ENCODE measurements at regions not wholly inside any gene's neighbourhood (a gene's known extent, or its start where the extent isn't known, plus 50 kb on each side); places are given as distances from the start of the nearest gene placed in this dataset.

- Mint-ChIP-seq H3K36me3 (ENCODE audit: low read depth) (no peaks in the 10 kb centered on the region), H3K4me1 (ENCODE audit: low read depth) (no peaks in the 10 kb centered on the region), H3K4me3 (no peak overlapping the region), H3K9me3 (no peaks in the 10 kb centered on the region), H3K27ac (no peak overlapping the region), H3K27me3 (no peaks in the 10 kb centered on the region)
- ATAC-seq (no peak), DNase-seq (no peak)
- TF ChIP-seq, protein P1, sequence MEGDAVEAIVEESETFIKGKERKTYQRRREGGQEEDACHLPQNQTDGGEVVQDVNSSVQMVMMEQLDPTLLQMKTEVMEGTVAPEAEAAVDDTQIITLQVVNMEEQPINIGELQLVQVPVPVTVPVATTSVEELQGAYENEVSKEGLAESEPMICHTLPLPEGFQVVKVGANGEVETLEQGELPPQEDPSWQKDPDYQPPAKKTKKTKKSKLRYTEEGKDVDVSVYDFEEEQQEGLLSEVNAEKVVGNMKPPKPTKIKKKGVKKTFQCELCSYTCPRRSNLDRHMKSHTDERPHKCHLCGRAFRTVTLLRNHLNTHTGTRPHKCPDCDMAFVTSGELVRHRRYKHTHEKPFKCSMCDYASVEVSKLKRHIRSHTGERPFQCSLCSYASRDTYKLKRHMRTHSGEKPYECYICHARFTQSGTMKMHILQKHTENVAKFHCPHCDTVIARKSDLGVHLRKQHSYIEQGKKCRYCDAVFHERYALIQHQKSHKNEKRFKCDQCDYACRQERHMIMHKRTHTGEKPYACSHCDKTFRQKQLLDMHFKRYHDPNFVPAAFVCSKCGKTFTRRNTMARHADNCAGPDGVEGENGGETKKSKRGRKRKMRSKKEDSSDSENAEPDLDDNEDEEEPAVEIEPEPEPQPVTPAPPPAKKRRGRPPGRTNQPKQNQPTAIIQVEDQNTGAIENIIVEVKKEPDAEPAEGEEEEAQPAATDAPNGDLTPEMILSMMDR (IDR thresholded peaks at IDR 0.05) = no peak
- ChIA-PET CTCF (no interaction called here), POLR2A (no interaction called here)
- intact Hi-C loops (cut with micrococcal nuclease) = no loop called here
Observed at GRCh38 chr7:46212425-46213153, 291.5 kb upstream of the IGFBP3 start.

DNA sequence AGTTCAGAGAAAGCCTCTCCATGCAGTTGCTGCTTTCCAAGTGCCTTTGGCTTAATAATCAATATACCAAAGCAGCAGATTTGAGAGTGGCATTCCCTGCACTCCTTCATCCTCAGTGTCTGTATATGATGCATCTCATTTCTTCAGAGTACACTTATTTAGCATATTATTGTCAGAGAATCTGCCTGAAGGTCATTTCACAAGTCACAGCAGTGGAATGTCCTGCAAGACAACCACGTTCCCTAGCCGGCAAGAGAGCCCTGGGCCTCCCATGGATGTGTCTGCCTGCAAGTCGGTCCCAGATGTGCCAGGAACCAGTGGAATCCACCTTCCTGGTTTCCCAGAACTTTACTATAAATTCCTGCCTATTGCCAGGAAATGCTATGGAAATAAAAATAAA lies 289.4 kb upstream of the IGFBP3 start:
- TF ChIP-seq, protein P1 (IDR thresholded peaks at IDR 0.05) = no peak
- ChIA-PET CTCF (interaction anchor here (1.3 kb wide), 1 partner anchor 288 kb away, joined by 3 read pairs; no protein-coding TSS in a partner anchor), POLR2A (no interaction called here)
- H3K36me3 Mint-ChIP-seq (ENCODE audit: low read depth) = no peaks in the 10 kb centered on the region
- H3K9me3 Mint-ChIP-seq = no peaks in the 10 kb centered on the region
- no peak overlapping the region for H3K4me3 Mint-ChIP-seq
- ATAC-seq (no peak), DNase-seq (no peak)
- H3K4me1 Mint-ChIP-seq (ENCODE audit: low read depth) = no peaks in the 10 kb centered on the region
- no peaks in the 10 kb centered on the region for H3K27me3 Mint-ChIP-seq
- no peak overlapping the region for H3K27ac Mint-ChIP-seq
- intact Hi-C loops (cut with micrococcal nuclease) = no loop called here

GRCh38 chr7:46209611-46210388 lies 288.7 kb upstream of the IGFBP3 start:
- TF ChIP-seq, protein P1 (IDR thresholded peaks at IDR 0.05) = no peak
- Mint-ChIP-seq H3K4me1 (ENCODE audit: low read depth) (no peaks in the 10 kb centered on the region), H3K9me3 (no peaks in the 10 kb centered on the region), H3K27me3 (no peaks in the 10 kb centered on the region), H3K4me3 (no peak overlapping the region), H3K36me3 (ENCODE audit: low read depth) (no peaks in the 10 kb centered on the region), H3K27ac (no peak overlapping the region)
- intact Hi-C loops (cut with micrococcal nuclease) = no loop called here
- no peak for DNase-seq
- ATAC-seq = no peak
- CTCF ChIA-PET = no interaction called here
- POLR2A ChIA-PET = no interaction called here

GRCh38 chr7:46208635-46209525 lies 287.8 kb upstream of the IGFBP3 start:
- Mint-ChIP-seq H3K4me3 (no peak overlapping the region), H3K36me3 (ENCODE audit: low read depth) (no peaks in the 10 kb centered on the region), H3K27me3 (no peaks in the 10 kb centered on the region), H3K9me3 (no peaks in the 10 kb centered on the region), H3K27ac (no peak overlapping the region), H3K4me1 (ENCODE audit: low read depth) (no peaks in the 10 kb centered on the region)
- TF ChIP-seq, protein P1 (IDR thresholded peaks at IDR 0.05) = no peak
- ATAC-seq (no peak), DNase-seq (no peak)
- ChIA-PET CTCF (no interaction called here), POLR2A (no interaction called here)
- intact Hi-C loops (cut with micrococcal nuclease) = no loop called here
